Thyroid gland (tissue), 4 donors: ENCODE measurements at regions not wholly inside any gene's neighbourhood (a gene's known extent, or its start where the extent isn't known, plus 50 kb on each side); places are given as distances from the start of the nearest gene placed in this dataset.

Source experiments
- POLR2A ChIP-seq, 2 donors: fragments of 450-650 bp; IDR thresholded peaks; one replicate each; pipeline ENCODE4 v1.6.1; 2017; ENCODE audit warnings: antibody characterized with exemption in 2 of 2, mild to moderate bottlenecking in 2 of 2, moderate library complexity in 1 of 2
- TF ChIP-seq, protein P1 (sequence below), 6 experiments: fragments of 200-600 bp in 3 of 6; fragments of 450-650 bp in 3 of 6; sonication (generic) in 3 of 6; IDR thresholded peaks; one replicate each; pipeline ENCODE4 v1.5.1; 2016 to 2019; ENCODE audit warnings: antibody characterized with exemption in 6 of 6, mild to moderate bottlenecking in 2 of 6, inconsistent platforms in 1 of 6, moderate library complexity in 1 of 6

DNA sequence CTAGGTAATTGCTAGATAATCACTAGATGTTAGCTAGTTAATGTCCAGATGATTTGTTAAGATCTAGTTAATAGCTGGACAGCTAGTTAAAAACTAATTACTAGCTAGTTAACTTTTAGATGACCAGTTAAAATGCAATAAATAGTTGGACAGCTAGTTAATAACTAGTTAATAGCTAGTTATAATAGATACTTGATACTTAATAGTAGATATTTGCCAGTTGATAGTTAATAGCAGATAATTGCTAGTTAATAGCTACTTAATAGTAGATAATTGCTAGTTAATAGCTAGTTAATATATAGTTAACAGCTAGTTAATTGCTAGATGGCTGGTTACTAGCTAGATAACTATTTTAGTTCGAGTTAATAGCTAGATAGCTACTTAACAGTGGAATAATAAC lies 631.4 kb upstream of the CT83 start:
- TF ChIP-seq, protein P1, sequence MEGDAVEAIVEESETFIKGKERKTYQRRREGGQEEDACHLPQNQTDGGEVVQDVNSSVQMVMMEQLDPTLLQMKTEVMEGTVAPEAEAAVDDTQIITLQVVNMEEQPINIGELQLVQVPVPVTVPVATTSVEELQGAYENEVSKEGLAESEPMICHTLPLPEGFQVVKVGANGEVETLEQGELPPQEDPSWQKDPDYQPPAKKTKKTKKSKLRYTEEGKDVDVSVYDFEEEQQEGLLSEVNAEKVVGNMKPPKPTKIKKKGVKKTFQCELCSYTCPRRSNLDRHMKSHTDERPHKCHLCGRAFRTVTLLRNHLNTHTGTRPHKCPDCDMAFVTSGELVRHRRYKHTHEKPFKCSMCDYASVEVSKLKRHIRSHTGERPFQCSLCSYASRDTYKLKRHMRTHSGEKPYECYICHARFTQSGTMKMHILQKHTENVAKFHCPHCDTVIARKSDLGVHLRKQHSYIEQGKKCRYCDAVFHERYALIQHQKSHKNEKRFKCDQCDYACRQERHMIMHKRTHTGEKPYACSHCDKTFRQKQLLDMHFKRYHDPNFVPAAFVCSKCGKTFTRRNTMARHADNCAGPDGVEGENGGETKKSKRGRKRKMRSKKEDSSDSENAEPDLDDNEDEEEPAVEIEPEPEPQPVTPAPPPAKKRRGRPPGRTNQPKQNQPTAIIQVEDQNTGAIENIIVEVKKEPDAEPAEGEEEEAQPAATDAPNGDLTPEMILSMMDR (IDR thresholded peaks at IDR 0.05), result no peak
- TF ChIP-seq POLR2A (IDR thresholded peaks at IDR 0.05), result no peak
